ENCODE measurements at regions not wholly inside any gene's neighbourhood (a gene's known extent, or its start where the extent isn't known, plus 50 kb on each side); places are given as distances from the start of the nearest gene placed in this dataset.

- TF ChIP-seq, protein P1, sequence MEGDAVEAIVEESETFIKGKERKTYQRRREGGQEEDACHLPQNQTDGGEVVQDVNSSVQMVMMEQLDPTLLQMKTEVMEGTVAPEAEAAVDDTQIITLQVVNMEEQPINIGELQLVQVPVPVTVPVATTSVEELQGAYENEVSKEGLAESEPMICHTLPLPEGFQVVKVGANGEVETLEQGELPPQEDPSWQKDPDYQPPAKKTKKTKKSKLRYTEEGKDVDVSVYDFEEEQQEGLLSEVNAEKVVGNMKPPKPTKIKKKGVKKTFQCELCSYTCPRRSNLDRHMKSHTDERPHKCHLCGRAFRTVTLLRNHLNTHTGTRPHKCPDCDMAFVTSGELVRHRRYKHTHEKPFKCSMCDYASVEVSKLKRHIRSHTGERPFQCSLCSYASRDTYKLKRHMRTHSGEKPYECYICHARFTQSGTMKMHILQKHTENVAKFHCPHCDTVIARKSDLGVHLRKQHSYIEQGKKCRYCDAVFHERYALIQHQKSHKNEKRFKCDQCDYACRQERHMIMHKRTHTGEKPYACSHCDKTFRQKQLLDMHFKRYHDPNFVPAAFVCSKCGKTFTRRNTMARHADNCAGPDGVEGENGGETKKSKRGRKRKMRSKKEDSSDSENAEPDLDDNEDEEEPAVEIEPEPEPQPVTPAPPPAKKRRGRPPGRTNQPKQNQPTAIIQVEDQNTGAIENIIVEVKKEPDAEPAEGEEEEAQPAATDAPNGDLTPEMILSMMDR (IDR thresholded peaks at IDR 0.05) = peak in 1 of 6 experiments; percentile 10
- no peak for TF ChIP-seq POLR2A (IDR thresholded peaks at IDR 0.05)
These were observed 199.9 kb downstream of the FAM181B start for GRCh38 chr11:82533628-82534327.

All from adrenal gland (tissue), 5 donors.